ENCODE measurements at regions not wholly inside any gene's neighbourhood (a gene's known extent, or its start where the extent isn't known, plus 50 kb on each side); places are given as distances from the start of the nearest gene placed in this dataset.
A peak's percentile ranks its signal among the peaks of the same experiment; 100 is the strongest.

GRCh38 chr11:129248618-129249017 is 56.5 kb upstream of the ARHGAP32 start:
- H3K4me1 ChIP-seq (ENCODE audit: insufficient read depth), result peaks cover 51% of the 10 kb centered on the region
- H3K9me2 ChIP-seq (ENCODE audit: insufficient read depth), result no peaks in the 10 kb centered on the region
- no peak overlapping the region for H3K4me3 ChIP-seq
- Mint-ChIP-seq H3K27ac (peak overlapping the region; percentile 49), H3K36me3 (ENCODE audit: low read depth) (no peaks in the 10 kb centered on the region; the same call in 2 of the 3 replicates), H3K4me3 (no peak overlapping the region), H3K4me1 (peaks cover 44% of the 10 kb centered on the region), H3K27me3 (ENCODE audit: insufficient read depth, low read depth, poor library complexity) (peaks cover 5% of the 10 kb centered on the region), H3K9me3 (no peaks in the 10 kb centered on the region)
- H3K79me2 ChIP-seq (replicated peaks; ENCODE audit: insufficient read depth), result peaks cover 79% of the 10 kb centered on the region
- TF ChIP-seq ZNF331 (CRISPR knock-in tag; IDR thresholded peaks at IDR 0.05; ENCODE audit: low read depth) (no peak), EZH2phosphoT487 (IDR thresholded peaks at IDR 0.05; ENCODE audit: unreplicated experiment) (no peak), JUNB (IDR thresholded peaks at IDR 0.05; ENCODE audit: unreplicated experiment) (no peak), EZH2 (IDR thresholded peaks at IDR 0.05; ENCODE audit: low read depth, unreplicated experiment) (no peak), POLR2AphosphoS5 (IDR thresholded peaks at IDR 0.05; ENCODE audit: low read depth) (no peak), STAT1 (IDR thresholded peaks at IDR 0.05; ENCODE audit: unreplicated experiment) (no peak), ZNF114 (CRISPR knock-in tag; IDR thresholded peaks at IDR 0.05) (no peak), CREB1 (CRISPR knock-in tag; IDR thresholded peaks at IDR 0.05; ENCODE audit: low read depth) (no peak), ETS1 (IDR thresholded peaks at IDR 0.05) (no peak), REST (IDR thresholded peaks at IDR 0.05; ENCODE audit: unreplicated experiment) (no peak), NANOG (IDR thresholded peaks at IDR 0.05; ENCODE audit: borderline replicate concordance) (no peak), ZNF462 (CRISPR knock-in tag; IDR thresholded peaks at IDR 0.05) (no peak), CTCF (conservative IDR thresholded peaks at IDR 0.05; ENCODE audit: low read depth in 2 of 2) (no peak)
- no peaks in the 10 kb centered on the region for H3K27me3 ChIP-seq (ENCODE audit: insufficient read depth)
- ATAC-seq (no peak), DNase-seq (ENCODE audit: low spot score) (no peak)
- no peaks in the 10 kb centered on the region for H3K36me3 ChIP-seq (ENCODE audit: insufficient read depth)
- H3K4me2 ChIP-seq, result peak overlapping the region; percentile 28; the same call in 1 of the 2 replicates
- no peaks in the 10 kb centered on the region; the same call in 1 of the 2 replicates for H3F3A ChIP-seq (replicated peaks; ENCODE audit: low read depth)
- H4K20me1 ChIP-seq (replicated peaks; ENCODE audit: insufficient read depth), result 0 out of 2 replicates have a peak, but pooled peaks cover 3% of the 10 kb centered on the region
- H3K27ac ChIP-seq (ENCODE audit: low read depth), result no peak overlapping the region
- H2AFZ ChIP-seq, result no peak overlapping the region

Measured in GM23338 (cell line).